ENCODE measurements at regions not wholly inside any gene's neighbourhood (a gene's known extent, or its start where the extent isn't known, plus 50 kb on each side); places are given as distances from the start of the nearest gene placed in this dataset.
A peak's percentile ranks its signal among the peaks of the same experiment; 100 is the strongest.

DNA sequence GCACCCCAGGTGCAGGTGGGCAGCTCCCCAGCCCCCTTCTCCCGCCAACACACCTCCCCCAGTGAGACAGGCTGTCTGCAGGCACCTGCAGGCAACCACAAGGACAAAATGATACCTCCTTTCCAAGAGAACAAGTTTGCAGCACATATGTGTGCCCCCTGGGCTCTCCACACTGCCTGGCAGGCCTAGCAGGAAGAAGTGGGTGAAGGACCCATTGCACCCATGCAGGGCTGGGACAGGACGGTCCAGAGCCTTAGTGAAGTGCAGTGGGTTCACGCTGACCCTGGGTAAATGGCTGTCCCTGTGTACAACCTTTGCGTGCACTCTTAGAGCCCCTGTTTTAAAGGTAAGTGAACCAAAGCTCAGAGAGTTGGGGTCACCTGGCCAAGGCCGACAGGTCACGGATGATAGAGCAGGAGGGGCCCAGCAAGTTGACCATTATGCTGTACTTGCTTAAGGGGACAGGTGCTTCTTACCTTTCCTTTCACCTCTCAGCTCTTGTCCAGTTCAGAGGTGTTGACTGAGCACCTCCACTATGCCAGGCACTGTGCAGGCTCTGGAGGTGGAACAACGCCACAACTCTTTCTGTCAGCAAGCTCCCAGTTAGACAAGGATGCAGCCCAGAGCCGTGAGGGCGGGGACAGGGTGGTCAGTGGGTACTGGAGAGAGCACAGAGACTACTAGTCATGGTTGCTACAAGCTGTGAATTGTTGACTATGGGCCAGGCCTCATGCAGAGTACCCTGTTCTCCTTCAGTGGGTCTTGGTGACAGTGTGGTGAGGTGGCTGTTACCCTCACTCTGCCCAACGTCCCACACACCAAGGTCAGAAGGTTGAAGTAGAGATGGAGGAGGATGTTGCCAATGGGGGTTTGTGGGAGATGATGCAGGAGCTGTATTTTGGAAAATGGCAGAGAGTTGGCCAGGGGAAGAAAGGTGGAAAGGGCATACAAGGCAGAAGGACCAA lies 125.9 kb downstream of the PAPOLA start:
- Histone ChIP-seq H3K27me3 (ENCODE audit: low read length) (peaks cover 39% of the 10 kb centered on the region), H3K4me1 (ENCODE audit: insufficient read depth, low read length) (peaks cover 7% of the 10 kb centered on the region; the same call in 1 of the 2 replicates), H3K9me2 (replicated peaks; ENCODE audit: low read length) (no peaks in the 10 kb centered on the region), H3K4me3 (ENCODE audit: low read length) (no peak overlapping the region), H4K20me1 (ENCODE audit: low read length) (no peaks in the 10 kb centered on the region), H3K4me2 (ENCODE audit: low read length) (no peak overlapping the region), H3K36me3 (ENCODE audit: low read depth, low read length) (no peaks in the 10 kb centered on the region), H3F3A (ENCODE audit: low read length, unreplicated experiment) (no peaks in the 10 kb centered on the region), H3K27ac (ENCODE audit: low read length) (no peak overlapping the region), H3K9ac (ENCODE audit: low read length) (no peak overlapping the region), H2AFZ (ENCODE audit: low read length) (0 out of 2 replicates have a peak overlapping the region, but pooled peaks have one; percentile 79), H3K79me2 (ENCODE audit: low read length) (no peaks in the 10 kb centered on the region), H3K9me3 (ENCODE audit: low read length) (no peaks in the 10 kb centered on the region)
- ATAC-seq (no peak), DNase-seq (no peak)
- ChIA-PET CTCF (no interaction called here), POLR2A (ENCODE audit: unreplicated experiment) (no interaction called here)
- intact Hi-C loops (cut with micrococcal nuclease) = no loop called here
- no TSS peak for BruUV-seq (replicated peaks)
- TF ChIP-seq CTCF (conservative IDR thresholded peaks at IDR 0.05; ENCODE audit: low read depth, low read length) = no peak
- TF ChIP-seq EZH2phosphoT487 (IDR thresholded peaks at IDR 0.05; ENCODE audit: borderline replicate concordance, low read length) = no peak
- TF ChIP-seq EZH2 (IDR thresholded peaks at IDR 0.05; ENCODE audit: low read length, unreplicated experiment) = no peak

DNA sequence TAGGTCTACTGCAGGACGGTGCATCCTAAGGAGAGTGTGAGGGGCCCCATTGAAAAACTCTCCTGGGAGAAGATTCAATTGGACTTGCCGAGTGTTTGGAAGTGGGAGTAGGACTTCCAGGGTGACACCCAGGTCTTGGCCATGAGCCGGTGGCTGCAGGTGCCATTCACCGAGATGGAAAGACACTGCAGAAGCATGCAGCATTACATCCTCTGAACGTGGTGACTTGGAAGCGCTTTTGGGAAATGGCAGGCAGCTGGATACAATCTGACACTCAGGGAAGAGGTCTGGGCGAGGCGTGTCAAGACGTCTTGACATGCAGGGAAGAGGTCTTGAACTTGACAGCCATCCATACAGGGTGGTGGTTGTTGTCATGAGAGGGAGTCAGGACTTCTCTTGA lies 126.9 kb downstream of the PAPOLA start:
- no peaks in the 10 kb centered on the region for H3K36me3 ChIP-seq (ENCODE audit: low read depth, low read length)
- no peaks in the 10 kb centered on the region for H3K9me2 ChIP-seq (replicated peaks; ENCODE audit: low read length)
- no peak overlapping the region for H3K4me3 ChIP-seq (ENCODE audit: low read length)
- H3K27me3 ChIP-seq (ENCODE audit: low read length) = peaks cover 32% of the 10 kb centered on the region
- ChIA-PET POLR2A (ENCODE audit: unreplicated experiment) (no interaction called here), CTCF (no interaction called here)
- H3K9ac ChIP-seq (ENCODE audit: low read length) = no peak overlapping the region
- no peak overlapping the region for H3K4me2 ChIP-seq (ENCODE audit: low read length)
- BruUV-seq (replicated peaks) = no TSS peak
- H3K9me3 ChIP-seq (ENCODE audit: low read length) = no peaks in the 10 kb centered on the region
- no peak for ATAC-seq
- no peaks in the 10 kb centered on the region for H3K79me2 ChIP-seq (ENCODE audit: low read length)
- intact Hi-C loops (cut with micrococcal nuclease) = no loop called here
- no peak for DNase-seq
- H3K4me1 ChIP-seq (ENCODE audit: insufficient read depth, low read length) = peaks cover 7% of the 10 kb centered on the region; the same call in 1 of the 2 replicates
- H3F3A ChIP-seq (ENCODE audit: low read length, unreplicated experiment) = no peaks in the 10 kb centered on the region
- no peak overlapping the region for H2AFZ ChIP-seq (ENCODE audit: low read length)
- no peaks in the 10 kb centered on the region for H4K20me1 ChIP-seq (ENCODE audit: low read length)
- TF ChIP-seq EZH2phosphoT487 (IDR thresholded peaks at IDR 0.05; ENCODE audit: borderline replicate concordance, low read length) = no peak
- no peak for TF ChIP-seq CTCF (conservative IDR thresholded peaks at IDR 0.05; ENCODE audit: low read depth, low read length)
- no peak for TF ChIP-seq EZH2 (IDR thresholded peaks at IDR 0.05; ENCODE audit: low read length, unreplicated experiment)
- H3K27ac ChIP-seq (ENCODE audit: low read length) = no peak overlapping the region

Data from PC-3 (cell line).